GM12878 (cell line): ENCODE measurements at regions not wholly inside any gene's neighbourhood (a gene's known extent, or its start where the extent isn't known, plus 50 kb on each side); places are given as distances from the start of the nearest gene placed in this dataset.

Experiments
- ATAC-seq: fragments of 200-7000 bp; cut with Tn5 transposase; 3 replicates; pipeline ENCODE4 v1.9.1; 2020; ENCODE audit warnings: mild to moderate bottlenecking, moderate library complexity
- BruUV-seq: library from RNA; stranded (reverse); fragments of 400-500 nt; replicated peaks from 2 replicates; lab custom pipeline; 2021; lab: Mats Ljungman, UMichigan
- CTCF ChIA-PET: fragments of 300-600 bp; sonication (Branson Sonifier 250); formaldehyde crosslinking; extraction: SDS; loops from one replicate; lab custom pipeline; 2021; ENCODE audit warnings: inconsistent platforms; lab: Yijun Ruan, JAX
- POLR2A ChIA-PET: fragments of 350-600 bp; formaldehyde crosslinking; extraction: SDS; loops from one replicate; lab custom pipeline; 2021; ENCODE audit warnings: inconsistent platforms; lab: Charles Lee
- RAD21 ChIA-PET: fragments of 300-600 bp; sonication (Branson Sonifier 250); formaldehyde crosslinking; loops from one replicate; lab custom pipeline; 2023; ENCODE audit warnings: antibody characterized with exemption; ENCODE audit not compliant: unreplicated experiment; lab: Charles Lee
- SMC1A ChIA-PET: fragments of 300-600 bp; sonication (Branson Sonifier 250); formaldehyde crosslinking; loops from one replicate; lab custom pipeline; 2023; ENCODE audit not compliant: unreplicated experiment, uncharacterized antibody; lab: Charles Lee
- DNase-seq: peaks from one replicate; pipeline ENCODE4 v3.0.0-alpha.2; 2011; ENCODE audit warnings: low read depth, low spot score
- FAIRE-seq: peaks from 3 replicates; lab custom pipeline; 2011; peaks lifted over from hg19 to GRCh38; lab: Jason Lieb, UNC
- H2AFZ ChIP-seq: 2 replicates; pipeline ENCODE4 v1.6.0; 2011; ENCODE audit warnings: low read depth, low read length, control low read depth; ENCODE audit not compliant: control insufficient read depth
- H3K27ac ChIP-seq: 2 replicates; pipeline ENCODE4 v1.5.1; 2011; ENCODE audit warnings: control low read depth; ENCODE audit not compliant: control insufficient read depth, insufficient read depth
- H3K27me3 ChIP-seq, 2 experiments: replicated peaks in 1 of 2; 2 replicates each; pipeline versions ENCODE4 v1.6.0 to v1.6.1; 2011; ENCODE audit warnings: low read length in 1 of 2; ENCODE audit not compliant: control insufficient read depth in 2 of 2, insufficient read depth in 2 of 2
- H3K36me3 ChIP-seq, 2 experiments: 2 replicates each; pipeline ENCODE4 v1.5.1; 2011; ENCODE audit warnings: low read length in 1 of 2; ENCODE audit not compliant: control insufficient read depth in 2 of 2, insufficient read depth in 2 of 2
- H3K4me1 ChIP-seq: 2 replicates; pipeline ENCODE4 v1.6.1; 2011; ENCODE audit warnings: mild to moderate bottlenecking, low read length, moderate library complexity, mixed read lengths; ENCODE audit not compliant: control insufficient read depth, insufficient read depth
- H3K4me2 ChIP-seq: 2 replicates; pipeline ENCODE4 v1.6.0; 2011; ENCODE audit warnings: control low read depth; ENCODE audit not compliant: control insufficient read depth, insufficient read depth
- H3K4me3 ChIP-seq: fragments of 200-600 bp; sonication (generic); 2 replicates; pipeline ENCODE4 v1.5.1; 2016
- H3K79me2 ChIP-seq: 2 replicates; pipeline ENCODE4 v1.6.0; 2011; ENCODE audit warnings: low read length; ENCODE audit not compliant: control insufficient read depth, insufficient read depth
- H3K9ac ChIP-seq: 2 replicates; pipeline ENCODE4 v1.8.0; 2011; ENCODE audit warnings: low read length, control low read depth, mixed read lengths; ENCODE audit not compliant: control insufficient read depth, insufficient read depth
- H3K9me3 ChIP-seq: replicated peaks from 3 replicates; pipeline ENCODE4 v1.5.1; 2011; ENCODE audit warnings: mild to moderate bottlenecking, low read length; ENCODE audit not compliant: control insufficient read depth, insufficient read depth
- H4K20me1 ChIP-seq: 2 replicates; pipeline ENCODE4 v1.6.0; 2011; ENCODE audit not compliant: control insufficient read depth, insufficient read depth
- ATF7 ChIP-seq: fragments of 450-650 bp; IDR thresholded peaks from 2 replicates; pipeline ENCODE4 v1.6.1; 2016; ENCODE audit warnings: low read depth, mild to moderate bottlenecking
- E4F1 ChIP-seq: fragments of 450-650 bp; IDR thresholded peaks from 2 replicates; pipeline ENCODE4 v1.6.1; 2018; ENCODE audit warnings: borderline replicate concordance, mild to moderate bottlenecking; ENCODE audit not compliant: partially characterized antibody
- JUND ChIP-seq: IDR thresholded peaks from 2 replicates; pipeline ENCODE4 v1.6.1; 2012; ENCODE audit warnings: low read depth, mild to moderate bottlenecking, low read length, improper control_type of control experiment, moderate library complexity
- KDM1A ChIP-seq: fragments of 200-600 bp; sonication (generic); IDR thresholded peaks from 2 replicates; pipeline ENCODE4 v1.6.1; 2016; ENCODE audit warnings: borderline replicate concordance
- MYC ChIP-seq: IDR thresholded peaks from 2 replicates; pipeline ENCODE4 v1.6.1; 2011; ENCODE audit warnings: mild to moderate bottlenecking, low read length, moderate library complexity, inconsistent platforms; ENCODE audit not compliant: insufficient read depth, insufficient replicate concordance, insufficient read length, severe bottlenecking
- NFIC ChIP-seq: IDR thresholded peaks from 2 replicates; pipeline ENCODE4 v1.6.1; 2012; ENCODE audit warnings: low read depth, mild to moderate bottlenecking, inconsistent platforms, low read length, moderate library complexity
- NFYB ChIP-seq: IDR thresholded peaks from 2 replicates; pipeline ENCODE4 v1.6.1; 2011; ENCODE audit warnings: low read depth, mild to moderate bottlenecking, low read length, improper control_type of control experiment, moderate library complexity; ENCODE audit not compliant: insufficient read depth
- PAX8 ChIP-seq: fragments of 450-650 bp; IDR thresholded peaks from 2 replicates; pipeline ENCODE4 v1.6.1; 2017; ENCODE audit warnings: mild to moderate bottlenecking, moderate library complexity
- PBX3 ChIP-seq: IDR thresholded peaks from 2 replicates; pipeline ENCODE4 v1.6.1; 2011; ENCODE audit warnings: mild to moderate bottlenecking, low read depth, low read length, moderate library complexity; ENCODE audit not compliant: insufficient replicate concordance
- POLR2AphosphoS5 ChIP-seq: IDR thresholded peaks from 2 replicates; pipeline ENCODE4 v1.6.1; 2011; ENCODE audit warnings: mild to moderate bottlenecking, low read length, inconsistent platforms
- SIN3A ChIP-seq: IDR thresholded peaks from 2 replicates; pipeline ENCODE4 v1.6.1; 2012; ENCODE audit warnings: low read depth, low read length, improper control_type of control experiment
- SMAD1 ChIP-seq: fragments of 450-650 bp; IDR thresholded peaks from 2 replicates; pipeline ENCODE4 v1.6.1; 2018; ENCODE audit warnings: mild to moderate bottlenecking, low read depth; ENCODE audit not compliant: partially characterized antibody
- SMAD5 ChIP-seq: IDR thresholded peaks from 2 replicates; pipeline ENCODE4 v1.6.1; 2016; ENCODE audit warnings: antibody characterized with exemption, low read depth
- SMC3 ChIP-seq: IDR thresholded peaks from 2 replicates; pipeline ENCODE4 v1.6.1; 2011; ENCODE audit warnings: low read length, improper control_type of control experiment, borderline replicate concordance
- STAT3 ChIP-seq: IDR thresholded peaks from 2 replicates; pipeline ENCODE4 v1.6.1; 2011; ENCODE audit warnings: low read depth, low read length, improper control_type of control experiment
- TAF1 ChIP-seq: IDR thresholded peaks from 2 replicates; pipeline ENCODE4 v1.6.1; 2011; ENCODE audit warnings: mild to moderate bottlenecking, low read depth, low read length, borderline replicate concordance
- TCF3 ChIP-seq: IDR thresholded peaks from 2 replicates; pipeline ENCODE4 v1.6.1; 2012; ENCODE audit warnings: low read depth, mild to moderate bottlenecking, low read length, borderline replicate concordance; ENCODE audit not compliant: insufficient read depth
- USF2 ChIP-seq: IDR thresholded peaks from 2 replicates; pipeline ENCODE4 v1.6.1; 2011; ENCODE audit warnings: low read depth, low read length, improper control_type of control experiment, borderline replicate concordance
- ZBTB4 ChIP-seq: fragments of 450-650 bp; formaldehyde crosslinking; IDR thresholded peaks from 2 replicates; pipeline ENCODE4 v1.4.0; 2022; ENCODE audit warnings: mild to moderate bottlenecking, moderate library complexity
- WGBS: methylation state at CpG from one replicate; pipeline ENCODE4 v1.1.6; 2016; ENCODE audit warnings: low lambda C conversion rate; ENCODE audit not compliant: insufficient replicate concordance, insufficient coverage; ENCODE audit errors: missing lambda C conversion rate; 5-methylcytosine and 5-hydroxymethylcytosine counted together
- in situ Hi-C: fragments of 300-500 bp; cut with MboI; formaldehyde crosslinking; loops from 9 replicates; pipeline ENCODE4 v1.14.3; 2018; ENCODE audit warnings: mixed read lengths
- intact Hi-C: fragments of 100-400 bp; cut with micrococcal nuclease; formaldehyde crosslinking; loops from one replicate; pipeline ENCODE4 v1.14.2; 2022; ENCODE audit not compliant: unreplicated experiment

GRCh38 chr18:44409515-44409914 is 271.2 kb upstream of the SETBP1 start:
- no peak for FAIRE-seq
- Histone ChIP-seq H2AFZ (no peak overlapping the region), H3K9me3 (no peaks in the 10 kb centered on the region)

More at GRCh38 chr18:44409515-44409914, 271.2 kb upstream of the SETBP1 start:
- no peak overlapping the region for H3K4me2 ChIP-seq
- ChIA-PET CTCF (no interaction called here), SMC1A (no interaction called here), RAD21 (no interaction called here), POLR2A (no interaction called here)
- no peaks in the 10 kb centered on the region for H3K36me3 ChIP-seq
- in situ Hi-C loops, result no loop called here
- no peaks in the 10 kb centered on the region for H4K20me1 ChIP-seq
- no peaks in the 10 kb centered on the region for H3K27me3 ChIP-seq
- DNase-seq (no peak), ATAC-seq (no peak)
- no peaks in the 10 kb centered on the region for H3K4me1 ChIP-seq
- WGBS, result 0% methylated on average over 1 of the region's 1 CpG
- H3K27ac ChIP-seq, result no peak overlapping the region
- no peak for TF ChIP-seq SMAD5
- TF ChIP-seq ATF7, result no peak
- TF ChIP-seq PAX8, result no peak
- no peak for TF ChIP-seq ZBTB4 (CRISPR knock-in tag)
- TF ChIP-seq TAF1, result no peak
- no peak for TF ChIP-seq NFYB
- TF ChIP-seq STAT3, result no peak
- no peak for TF ChIP-seq JUND
- no peak for TF ChIP-seq NFIC
- TF ChIP-seq E4F1, result no peak
- TF ChIP-seq USF2, result no peak
- no peak for TF ChIP-seq MYC
- TF ChIP-seq POLR2AphosphoS5, result no peak
- no peak for TF ChIP-seq SMC3
- TF ChIP-seq SMAD1, result no peak
- TF ChIP-seq SIN3A, result no peak
- no peak for TF ChIP-seq TCF3
- TF ChIP-seq PBX3, result no peak
- TF ChIP-seq KDM1A, result no peak
- intact Hi-C loops, result no loop called here
- H3K79me2 ChIP-seq, result no peaks in the 10 kb centered on the region
- no TSS peak for BruUV-seq
- no peak overlapping the region for H3K4me3 ChIP-seq
- no peak overlapping the region for H3K9ac ChIP-seq
